Psoas muscle (tissue), 7 donors: ENCODE measurements at regions not wholly inside any gene's neighbourhood (a gene's known extent, or its start where the extent isn't known, plus 50 kb on each side); places are given as distances from the start of the nearest gene placed in this dataset.
A peak's percentile ranks its signal among the peaks of the same experiment; 100 is the strongest.
"Not testable (repeated sequence)": the region's sequence is repeated elsewhere in the genome, so short reads cannot be mapped to it uniquely, and the experiment has no call there.

Experiments used
- ATAC-seq, 4 donors: fragments of 200-7000 bp; cut with Tn5 transposase; one replicate each; pipeline ENCODE4 v1.9.1; 2020; ENCODE audit warnings: moderate library complexity in 3 of 4, mild to moderate bottlenecking in 2 of 4
- DNase-seq, 2 donors: peaks; one replicate each; pipeline ENCODE4 v3.0.0-alpha.2; 2020
- H3K27ac ChIP-seq: fragments of 200-600 bp; one replicate; pipeline ENCODE4 v1.8.0; 2022
- H3K27me3 ChIP-seq, 3 donors: fragments of 200-600 bp in 1 of 3; one replicate each; pipeline versions ENCODE4 v1.6.1 to v1.8.0; 2013 to 2022; ENCODE audit warnings: low read length in 2 of 3, mild to moderate bottlenecking in 2 of 3, moderate library complexity in 1 of 3; ENCODE audit not compliant: insufficient read depth in 3 of 3
- H3K36me3 ChIP-seq, 2 donors: fragments of 200-600 bp in 1 of 2; one replicate each; pipeline versions ENCODE4 v1.6.1 to v1.8.0; 2013 to 2022; ENCODE audit warnings: low read depth in 1 of 2, mild to moderate bottlenecking in 1 of 2, moderate library complexity in 1 of 2; ENCODE audit not compliant: insufficient read depth in 1 of 2
- H3K4me1 ChIP-seq: fragments of 200-600 bp; one replicate; pipeline ENCODE4 v1.8.0; 2022
- H3K4me3 ChIP-seq: fragments of 200-600 bp; one replicate; pipeline ENCODE4 v1.8.0; 2022; ENCODE audit warnings: mild to moderate bottlenecking
- H3K9me3 ChIP-seq: fragments of 200-600 bp; one replicate; pipeline ENCODE4 v1.8.0; 2022
- WGBS, 3 donors: extraction: QIAGEN DNeasy Blood & Tissue Kit; methylation state at CpG; one replicate each; pipeline versions ENCODE4 v1.1.6 to v1.1.7; 2013; 5-methylcytosine and 5-hydroxymethylcytosine counted together
- intact Hi-C, 2 donors: fragments of 100-400 bp; cut with DNase I; formaldehyde crosslinking; loops; one replicate each; pipeline versions ENCODE4 v1.11.0 to v1.14.2; 2022
- TF ChIP-seq, protein P1 (sequence below): fragments of 200-600 bp; IDR thresholded peaks from one replicate; pipeline ENCODE4 v1.8.0; 2022; ENCODE audit warnings: antibody characterized with exemption
- donor health status: healthy with polysubstance abuse.
- donor health status: DM: no; HTN: no; CAD: no; lungs with moderate emphysema.
- donor health status: Bipolar disorder and iron deficiency.
- donor health status: healthy.
- donor health status: DM: yes; HTN: yes; CAD: no.
- donor health status: DM: no; HTN: no; CAD: no.
- donor health status: DM: yes; HTN: yes; CAD: no.

DNA sequence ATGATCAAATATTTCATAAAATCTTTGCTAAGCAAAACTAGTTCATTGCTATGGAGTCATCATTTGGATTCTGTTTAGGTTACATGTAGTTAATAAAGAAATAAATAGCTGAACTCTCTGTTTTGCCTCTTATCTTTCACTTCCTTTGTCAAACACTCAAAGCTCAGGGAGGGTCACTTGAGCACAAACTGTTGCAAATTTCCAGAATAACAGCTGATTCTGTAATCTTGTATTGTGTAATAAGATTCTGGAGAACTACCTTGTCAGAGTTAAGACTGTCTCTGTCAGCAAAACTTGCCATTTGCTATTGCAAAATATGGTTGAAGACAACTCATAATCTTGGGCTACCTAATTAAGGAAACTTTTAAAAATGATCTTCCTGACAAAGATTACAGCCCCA lies 182.0 kb upstream of the MOCS2 start:
- H3K4me3 ChIP-seq: no peak overlapping the region
- DNase-seq (no peak), ATAC-seq (peak in 1 of 4 donors; percentile 47)
- intact Hi-C loops: no loop called here
- no peaks in the 10 kb centered on the region for H3K4me1 ChIP-seq
- no peaks in the 10 kb centered on the region for H3K36me3 ChIP-seq
- TF ChIP-seq, protein P1, sequence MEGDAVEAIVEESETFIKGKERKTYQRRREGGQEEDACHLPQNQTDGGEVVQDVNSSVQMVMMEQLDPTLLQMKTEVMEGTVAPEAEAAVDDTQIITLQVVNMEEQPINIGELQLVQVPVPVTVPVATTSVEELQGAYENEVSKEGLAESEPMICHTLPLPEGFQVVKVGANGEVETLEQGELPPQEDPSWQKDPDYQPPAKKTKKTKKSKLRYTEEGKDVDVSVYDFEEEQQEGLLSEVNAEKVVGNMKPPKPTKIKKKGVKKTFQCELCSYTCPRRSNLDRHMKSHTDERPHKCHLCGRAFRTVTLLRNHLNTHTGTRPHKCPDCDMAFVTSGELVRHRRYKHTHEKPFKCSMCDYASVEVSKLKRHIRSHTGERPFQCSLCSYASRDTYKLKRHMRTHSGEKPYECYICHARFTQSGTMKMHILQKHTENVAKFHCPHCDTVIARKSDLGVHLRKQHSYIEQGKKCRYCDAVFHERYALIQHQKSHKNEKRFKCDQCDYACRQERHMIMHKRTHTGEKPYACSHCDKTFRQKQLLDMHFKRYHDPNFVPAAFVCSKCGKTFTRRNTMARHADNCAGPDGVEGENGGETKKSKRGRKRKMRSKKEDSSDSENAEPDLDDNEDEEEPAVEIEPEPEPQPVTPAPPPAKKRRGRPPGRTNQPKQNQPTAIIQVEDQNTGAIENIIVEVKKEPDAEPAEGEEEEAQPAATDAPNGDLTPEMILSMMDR: no peak
- no peaks in the 10 kb centered on the region for H3K9me3 ChIP-seq
- H3K27ac ChIP-seq: no peak overlapping the region
- H3K27me3 ChIP-seq: no peaks in the 10 kb centered on the region

DNA sequence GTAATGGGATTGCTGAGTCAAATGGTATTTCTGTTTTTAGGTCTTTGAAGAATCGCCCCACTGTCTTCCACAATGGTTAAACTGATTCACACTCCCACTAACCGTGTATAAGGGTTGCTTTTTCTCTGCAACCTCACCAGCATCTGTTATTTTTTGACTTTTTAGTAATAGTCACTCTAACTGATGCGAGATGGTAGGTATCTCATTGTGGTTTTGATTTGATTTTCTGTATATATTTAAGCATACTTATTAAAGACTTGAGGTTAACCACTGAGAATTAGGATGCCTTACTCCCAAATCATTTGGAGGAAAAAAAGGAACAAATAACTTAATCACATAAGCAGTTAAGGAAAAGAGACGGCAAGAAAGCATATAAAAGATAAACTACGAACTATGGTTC lies 181.6 kb upstream of the FST start:
- DNase-seq: no peak
- no peak overlapping the region for H3K27ac ChIP-seq
- no peak overlapping the region for H3K4me3 ChIP-seq
- no peaks in the 10 kb centered on the region for H3K27me3 ChIP-seq
- no peaks in the 10 kb centered on the region for H3K36me3 ChIP-seq
- TF ChIP-seq, protein P1: no peak
- no peak for ATAC-seq
- no peaks in the 10 kb centered on the region for H3K4me1 ChIP-seq
- intact Hi-C loops: no loop called here
- 77 to 93% (median 81%) methylated on average over 5 of the region's 5 CpGs for WGBS, 3 donors
- no peaks in the 10 kb centered on the region for H3K9me3 ChIP-seq

DNA sequence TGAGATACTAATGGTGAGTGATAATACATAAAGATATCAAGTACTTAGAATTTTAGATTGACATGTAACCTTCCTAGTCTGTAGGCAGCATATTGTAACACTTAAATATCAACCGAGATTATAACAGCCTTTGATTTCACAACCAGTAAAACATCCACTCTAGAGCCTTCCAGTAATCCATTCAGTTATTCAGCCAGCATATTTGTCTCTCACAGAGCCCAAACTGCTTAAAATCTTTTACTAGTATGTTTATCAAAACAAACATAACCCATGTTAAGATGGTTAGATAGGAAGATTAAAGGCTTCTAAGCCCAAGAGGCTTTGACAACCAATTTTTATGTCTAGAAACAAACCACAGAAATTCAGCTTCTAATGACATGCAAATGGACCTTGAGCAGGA lies 177.9 kb upstream of the FST start:
- WGBS, 3 donors: 17 to 41% (median 28%) methylated on average over 1 of the region's 1 CpG
- TF ChIP-seq, protein P1: no peak
- intact Hi-C loops: no loop called here
- ATAC-seq (no peak), DNase-seq (no peak)
- H3K4me3 ChIP-seq: no peak overlapping the region
- H3K4me1 ChIP-seq: no peaks in the 10 kb centered on the region
- H3K36me3 ChIP-seq: no peaks in the 10 kb centered on the region
- no peaks in the 10 kb centered on the region for H3K9me3 ChIP-seq
- no peaks in the 10 kb centered on the region for H3K27me3 ChIP-seq
- H3K27ac ChIP-seq: no peak overlapping the region

DNA sequence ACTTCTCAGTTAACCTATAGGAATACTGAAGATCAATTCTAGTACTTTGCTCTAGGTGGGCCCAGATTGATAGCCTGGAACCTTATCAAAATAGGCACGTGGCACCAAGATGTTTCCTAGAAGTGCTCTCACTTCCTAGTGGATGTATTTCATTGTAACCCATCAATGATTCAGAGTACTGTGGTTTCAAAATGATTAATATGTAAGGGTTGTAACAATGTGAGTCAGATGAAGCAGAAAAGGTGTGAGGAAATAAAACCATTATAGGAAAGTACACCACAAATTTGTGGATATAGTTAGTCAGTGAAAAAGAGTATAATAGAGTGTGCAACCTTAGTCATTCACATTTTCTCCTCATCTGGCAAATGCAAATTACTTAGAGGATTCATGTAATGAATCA lies 177.3 kb upstream of the FST start:
- H3K27ac ChIP-seq: no peak overlapping the region
- no peaks in the 10 kb centered on the region for H3K9me3 ChIP-seq
- intact Hi-C loops: no loop called here
- H3K4me3 ChIP-seq: no peak overlapping the region
- no peaks in the 10 kb centered on the region for H3K4me1 ChIP-seq
- H3K27me3 ChIP-seq: no peaks in the 10 kb centered on the region
- WGBS, 3 donors: 47 to 62% (median 47%) methylated on average over 1 of the region's 1 CpG
- H3K36me3 ChIP-seq: no peaks in the 10 kb centered on the region
- ATAC-seq (no peak), DNase-seq (no peak)
- TF ChIP-seq, protein P1: no peak

DNA sequence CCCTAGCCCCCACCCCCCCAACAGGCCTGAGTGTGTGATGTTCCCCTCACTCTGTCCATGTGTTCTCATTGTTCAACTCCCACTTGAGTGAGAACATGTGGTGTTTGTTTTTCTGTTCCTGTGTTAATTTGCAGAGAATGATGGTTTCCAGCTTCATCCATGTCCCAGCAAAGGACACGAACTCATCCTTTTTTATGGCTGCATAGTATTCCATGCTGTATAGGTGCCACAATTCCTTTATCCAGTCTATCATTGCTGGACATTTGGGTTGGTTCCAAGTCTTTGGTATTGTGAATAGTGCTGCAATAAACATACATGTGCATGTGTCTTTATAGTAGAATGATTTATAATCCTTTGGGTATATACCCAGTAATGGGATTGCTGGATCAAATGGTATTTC lies 175.1 kb upstream of the FST start:
- H3K27me3 ChIP-seq, H3K27ac ChIP-seq, ATAC-seq, intact Hi-C loops, H3K4me3 ChIP-seq, H3K4me1 ChIP-seq, H3K9me3 ChIP-seq, DNase-seq, H3K36me3 ChIP-seq: not testable (repeated sequence)
- WGBS, 3 donors: 87 to 95% (median 88%) methylated on average over 1 of the region's 1 CpG
